ENCODE measurements at regions not wholly inside any gene's neighbourhood (a gene's known extent, or its start where the extent isn't known, plus 50 kb on each side); places are given as distances from the start of the nearest gene placed in this dataset.

DNA sequence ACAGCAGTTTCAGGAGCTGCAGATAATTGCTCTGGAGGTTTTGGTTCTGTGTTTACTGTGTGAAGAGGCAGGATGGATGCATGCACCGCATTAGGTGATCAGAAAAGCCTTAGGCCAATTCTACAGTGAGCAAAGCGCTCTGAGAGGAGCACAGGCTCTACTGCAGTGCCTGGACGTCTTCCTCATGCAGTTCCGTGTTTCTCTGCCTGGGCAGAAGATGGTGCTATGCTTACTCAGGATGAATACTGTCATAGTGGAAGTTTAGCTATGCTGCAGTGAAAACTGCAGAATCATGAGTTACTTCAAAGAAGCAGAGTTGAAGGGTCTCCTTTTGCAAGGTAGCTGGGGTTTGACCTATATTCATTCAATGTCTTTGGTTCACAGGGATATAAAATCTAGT is 1012.4 kb downstream of the KCNJ18 start:
- ATAC-seq = peak; percentile 85
- TF ChIP-seq ZNF8 (CRISPR knock-in tag; IDR thresholded peaks at IDR 0.05) = no peak
- no peak for TF ChIP-seq OSR1 (CRISPR knock-in tag; IDR thresholded peaks at IDR 0.05)
- TF ChIP-seq, protein P1, sequence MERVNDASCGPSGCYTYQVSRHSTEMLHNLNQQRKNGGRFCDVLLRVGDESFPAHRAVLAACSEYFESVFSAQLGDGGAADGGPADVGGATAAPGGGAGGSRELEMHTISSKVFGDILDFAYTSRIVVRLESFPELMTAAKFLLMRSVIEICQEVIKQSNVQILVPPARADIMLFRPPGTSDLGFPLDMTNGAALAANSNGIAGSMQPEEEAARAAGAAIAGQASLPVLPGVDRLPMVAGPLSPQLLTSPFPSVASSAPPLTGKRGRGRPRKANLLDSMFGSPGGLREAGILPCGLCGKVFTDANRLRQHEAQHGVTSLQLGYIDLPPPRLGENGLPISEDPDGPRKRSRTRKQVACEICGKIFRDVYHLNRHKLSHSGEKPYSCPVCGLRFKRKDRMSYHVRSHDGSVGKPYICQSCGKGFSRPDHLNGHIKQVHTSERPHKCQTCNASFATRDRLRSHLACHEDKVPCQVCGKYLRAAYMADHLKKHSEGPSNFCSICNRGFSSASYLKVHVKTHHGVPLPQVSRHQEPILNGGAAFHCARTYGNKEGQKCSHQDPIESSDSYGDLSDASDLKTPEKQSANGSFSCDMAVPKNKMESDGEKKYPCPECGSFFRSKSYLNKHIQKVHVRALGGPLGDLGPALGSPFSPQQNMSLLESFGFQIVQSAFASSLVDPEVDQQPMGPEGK (CRISPR knock-in tag; IDR thresholded peaks at IDR 0.05; ENCODE audit: borderline replicate concordance) = no peak
- TF ChIP-seq ISL1 (CRISPR knock-in tag; IDR thresholded peaks at IDR 0.05) = no peak
- no peak for TF ChIP-seq GLIS3 (CRISPR knock-in tag; IDR thresholded peaks at IDR 0.05)
- no peak for TF ChIP-seq TOX (CRISPR knock-in tag; IDR thresholded peaks at IDR 0.05; ENCODE audit: borderline replicate concordance)
- no peak for TF ChIP-seq ZNF565 (CRISPR knock-in tag; conservative IDR thresholded peaks at IDR 0.05; ENCODE audit: low read depth)
- TF ChIP-seq SNAI2 (CRISPR knock-in tag; IDR thresholded peaks at IDR 0.05) = no peak
- TF ChIP-seq, protein P2, sequence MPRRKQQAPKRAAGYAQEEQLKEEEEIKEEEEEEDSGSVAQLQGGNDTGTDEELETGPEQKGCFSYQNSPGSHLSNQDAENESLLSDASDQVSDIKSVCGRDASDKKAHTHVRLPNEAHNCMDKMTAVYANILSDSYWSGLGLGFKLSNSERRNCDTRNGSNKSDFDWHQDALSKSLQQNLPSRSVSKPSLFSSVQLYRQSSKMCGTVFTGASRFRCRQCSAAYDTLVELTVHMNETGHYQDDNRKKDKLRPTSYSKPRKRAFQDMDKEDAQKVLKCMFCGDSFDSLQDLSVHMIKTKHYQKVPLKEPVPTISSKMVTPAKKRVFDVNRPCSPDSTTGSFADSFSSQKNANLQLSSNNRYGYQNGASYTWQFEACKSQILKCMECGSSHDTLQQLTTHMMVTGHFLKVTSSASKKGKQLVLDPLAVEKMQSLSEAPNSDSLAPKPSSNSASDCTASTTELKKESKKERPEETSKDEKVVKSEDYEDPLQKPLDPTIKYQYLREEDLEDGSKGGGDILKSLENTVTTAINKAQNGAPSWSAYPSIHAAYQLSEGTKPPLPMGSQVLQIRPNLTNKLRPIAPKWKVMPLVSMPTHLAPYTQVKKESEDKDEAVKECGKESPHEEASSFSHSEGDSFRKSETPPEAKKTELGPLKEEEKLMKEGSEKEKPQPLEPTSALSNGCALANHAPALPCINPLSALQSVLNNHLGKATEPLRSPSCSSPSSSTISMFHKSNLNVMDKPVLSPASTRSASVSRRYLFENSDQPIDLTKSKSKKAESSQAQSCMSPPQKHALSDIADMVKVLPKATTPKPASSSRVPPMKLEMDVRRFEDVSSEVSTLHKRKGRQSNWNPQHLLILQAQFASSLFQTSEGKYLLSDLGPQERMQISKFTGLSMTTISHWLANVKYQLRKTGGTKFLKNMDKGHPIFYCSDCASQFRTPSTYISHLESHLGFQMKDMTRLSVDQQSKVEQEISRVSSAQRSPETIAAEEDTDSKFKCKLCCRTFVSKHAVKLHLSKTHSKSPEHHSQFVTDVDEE (CRISPR knock-in tag; IDR thresholded peaks at IDR 0.05) = no peak
- TF ChIP-seq ESRRG (CRISPR knock-in tag; IDR thresholded peaks at IDR 0.05) = no peak
- TF ChIP-seq ARNTL (CRISPR knock-in tag; IDR thresholded peaks at IDR 0.05; ENCODE audit: borderline replicate concordance, low read depth) = no peak
- no peak for TF ChIP-seq RARB (CRISPR knock-in tag; IDR thresholded peaks at IDR 0.05)
- no peak for TF ChIP-seq CREB5 (CRISPR knock-in tag; IDR thresholded peaks at IDR 0.05; ENCODE audit: low read depth)

- TF ChIP-seq, protein P1 (CRISPR knock-in tag; IDR thresholded peaks at IDR 0.05; ENCODE audit: borderline replicate concordance) = no peak
- no peak for TF ChIP-seq RARB (CRISPR knock-in tag; IDR thresholded peaks at IDR 0.05)
- no peak for TF ChIP-seq ARNTL (CRISPR knock-in tag; IDR thresholded peaks at IDR 0.05; ENCODE audit: borderline replicate concordance, low read depth)
- TF ChIP-seq, protein P3, sequence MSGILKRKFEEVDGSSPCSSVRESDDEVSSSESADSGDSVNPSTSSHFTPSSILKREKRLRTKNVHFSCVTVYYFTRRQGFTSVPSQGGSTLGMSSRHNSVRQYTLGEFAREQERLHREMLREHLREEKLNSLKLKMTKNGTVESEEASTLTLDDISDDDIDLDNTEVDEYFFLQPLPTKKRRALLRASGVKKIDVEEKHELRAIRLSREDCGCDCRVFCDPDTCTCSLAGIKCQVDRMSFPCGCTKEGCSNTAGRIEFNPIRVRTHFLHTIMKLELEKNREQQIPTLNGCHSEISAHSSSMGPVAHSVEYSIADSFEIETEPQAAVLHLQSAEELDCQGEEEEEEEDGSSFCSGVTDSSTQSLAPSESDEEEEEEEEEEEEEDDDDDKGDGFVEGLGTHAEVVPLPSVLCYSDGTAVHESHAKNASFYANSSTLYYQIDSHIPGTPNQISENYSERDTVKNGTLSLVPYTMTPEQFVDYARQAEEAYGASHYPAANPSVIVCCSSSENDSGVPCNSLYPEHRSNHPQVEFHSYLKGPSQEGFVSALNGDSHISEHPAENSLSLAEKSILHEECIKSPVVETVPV (CRISPR knock-in tag; IDR thresholded peaks at IDR 0.05) = no peak
- TF ChIP-seq TOX (CRISPR knock-in tag; IDR thresholded peaks at IDR 0.05; ENCODE audit: borderline replicate concordance) = no peak
- TF ChIP-seq ISL1 (CRISPR knock-in tag; IDR thresholded peaks at IDR 0.05) = no peak
- TF ChIP-seq ZNF8 (CRISPR knock-in tag; IDR thresholded peaks at IDR 0.05) = no peak
- TF ChIP-seq GLIS3 (CRISPR knock-in tag; IDR thresholded peaks at IDR 0.05) = no peak
- no peak for TF ChIP-seq ZFP3 (CRISPR knock-in tag; IDR thresholded peaks at IDR 0.05)
- no peak for TF ChIP-seq TCF4 (CRISPR knock-in tag; IDR thresholded peaks at IDR 0.05; ENCODE audit: borderline replicate concordance)
- no peak for TF ChIP-seq ESRRG (CRISPR knock-in tag; IDR thresholded peaks at IDR 0.05)
- TF ChIP-seq, protein P2 (CRISPR knock-in tag; IDR thresholded peaks at IDR 0.05) = no peak
- TF ChIP-seq ZNF565 (CRISPR knock-in tag; conservative IDR thresholded peaks at IDR 0.05; ENCODE audit: low read depth) = no peak
- no peak for TF ChIP-seq PPARA (CRISPR knock-in tag; IDR thresholded peaks at IDR 0.05; ENCODE audit: borderline replicate concordance)
- no peak for TF ChIP-seq BACH2 (CRISPR knock-in tag; IDR thresholded peaks at IDR 0.05; ENCODE audit: borderline replicate concordance)
- ATAC-seq = no peak
Measured at GRCh38 chr17:22707626-22708025, 1015.3 kb downstream of the KCNJ18 start.
